Activated T-cell treated with anti-CD3 and anti-CD28 coated beads, Interleukin-2, amount 50 U/mL, for 48 hours (primary cell): ENCODE measurements at regions not wholly inside any gene's neighbourhood (a gene's known extent, or its start where the extent isn't known, plus 50 kb on each side); places are given as distances from the start of the nearest gene placed in this dataset.

Experiments
- DNase-seq, 2 experiments: peaks; one replicate each; pipeline ENCODE4 v3.0.0-alpha.2; 2020

DNA sequence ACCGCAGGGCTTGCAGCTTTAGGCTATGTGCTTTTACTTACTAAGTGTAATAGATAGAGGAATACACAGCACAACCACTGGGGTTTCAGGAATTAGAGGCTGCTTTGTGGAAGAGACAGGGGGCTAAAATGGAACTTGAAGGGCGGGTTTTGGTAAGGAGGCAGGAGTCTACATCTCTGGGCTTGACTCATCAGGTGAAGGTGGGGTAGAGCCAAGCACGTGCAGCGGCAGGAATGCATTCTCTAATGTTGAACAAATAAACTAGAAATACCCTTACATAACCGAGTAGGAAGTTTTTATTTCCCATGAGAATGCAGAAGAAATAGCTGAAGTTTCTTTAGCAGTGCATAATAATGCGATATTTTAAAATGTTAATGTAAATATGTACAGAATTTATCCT, 673.8 kb upstream of the SALL3 start:
- DNase-seq: no peak

DNA sequence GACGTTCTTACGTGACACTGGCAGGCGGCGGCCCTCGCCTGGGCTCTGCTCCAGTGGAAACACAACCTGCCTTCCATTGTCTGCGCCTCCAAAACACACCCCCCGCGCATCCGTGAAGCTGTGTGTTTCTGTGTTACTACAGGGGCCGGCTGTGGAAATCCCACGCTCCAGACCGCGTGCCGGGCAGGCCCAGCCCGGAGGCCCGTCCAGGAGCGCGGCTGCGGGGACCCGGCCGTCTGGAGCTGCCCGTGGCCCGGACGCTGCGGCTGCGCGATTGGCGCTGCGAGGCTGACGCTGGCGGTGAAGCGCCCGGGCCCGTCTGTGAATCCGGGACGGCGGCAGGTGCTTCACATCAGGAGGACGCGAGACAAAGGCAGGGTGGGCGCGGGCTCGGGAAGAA, 670.3 kb upstream of the SALL3 start:
- no peak for DNase-seq

DNA sequence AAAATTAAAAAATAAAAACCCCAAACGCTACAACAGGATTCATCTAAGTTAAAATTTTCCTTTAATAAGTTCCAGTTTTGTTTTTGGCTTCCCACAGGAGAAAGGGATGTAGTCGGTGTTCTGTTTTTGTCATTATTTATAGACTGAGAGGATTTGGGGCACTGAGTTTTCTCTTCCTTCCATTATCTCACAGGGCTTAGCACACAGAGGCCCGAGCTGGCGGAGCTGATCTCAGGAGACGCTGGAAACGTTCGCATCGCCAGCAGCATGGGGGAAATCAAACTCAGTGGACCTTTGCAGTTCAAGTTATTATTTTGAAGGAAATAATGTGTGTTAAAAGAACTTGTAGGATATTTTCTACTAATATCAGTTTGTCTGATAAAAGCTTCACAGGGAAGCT, 669.7 kb upstream of the SALL3 start:
- no peak for DNase-seq

DNA sequence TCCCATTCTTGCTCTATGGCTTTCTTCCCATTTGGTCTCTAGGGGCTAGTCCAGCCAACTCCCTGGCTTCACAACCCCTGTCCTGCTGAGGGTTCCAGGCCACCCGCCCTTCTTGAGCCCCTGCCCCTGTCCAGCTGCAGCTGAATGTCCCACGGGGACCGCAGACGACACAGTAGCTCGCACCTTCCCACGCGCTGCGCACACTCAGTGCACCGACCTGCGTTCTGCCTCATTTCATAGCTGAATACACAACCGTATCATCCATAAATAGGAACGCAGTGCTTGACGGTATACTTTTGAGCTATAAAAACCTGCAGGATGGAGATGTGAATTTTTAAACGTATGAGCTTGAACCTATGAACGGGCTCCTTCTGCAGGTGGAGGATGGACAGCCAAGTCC, 660.4 kb upstream of the SALL3 start:
- DNase-seq: no peak

DNA sequence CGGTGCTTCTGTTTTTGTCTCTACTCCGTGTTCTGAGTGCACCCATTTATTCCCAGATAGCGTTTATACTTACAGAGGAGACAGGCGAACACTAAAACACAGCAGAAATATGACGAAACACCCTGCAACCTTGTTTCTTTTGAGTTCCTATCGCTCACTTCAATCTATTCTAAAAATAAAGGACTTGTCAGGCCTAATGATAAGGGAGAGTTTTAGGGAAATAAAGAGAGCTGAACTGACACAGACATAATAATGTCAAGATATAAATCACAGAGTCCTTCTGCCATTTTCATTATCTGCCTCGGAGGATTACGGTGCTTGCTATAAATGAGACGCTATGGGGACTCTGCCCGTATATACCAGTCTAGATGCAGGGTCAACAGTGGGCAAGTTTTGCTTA, 659.7 kb upstream of the SALL3 start:
- no peak for DNase-seq

DNA sequence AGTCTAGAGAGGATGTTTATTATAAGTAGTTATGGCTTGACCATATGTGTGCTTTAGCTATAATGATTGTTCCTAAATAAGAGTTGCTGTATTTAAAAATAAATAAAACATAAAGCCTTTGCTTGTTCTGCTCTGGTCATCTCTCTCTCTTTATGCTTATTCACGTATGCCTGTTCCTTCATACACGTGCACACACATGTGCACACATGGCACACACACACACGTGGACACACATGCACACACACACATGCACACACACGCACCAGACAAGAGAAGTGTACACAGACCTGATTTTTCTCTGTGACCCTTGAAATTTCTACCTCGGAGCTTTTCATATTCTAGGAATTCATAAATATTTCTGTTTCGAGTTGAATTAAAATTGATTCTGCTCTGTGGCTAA, 658.2 kb upstream of the SALL3 start:
- no peak for DNase-seq

DNA sequence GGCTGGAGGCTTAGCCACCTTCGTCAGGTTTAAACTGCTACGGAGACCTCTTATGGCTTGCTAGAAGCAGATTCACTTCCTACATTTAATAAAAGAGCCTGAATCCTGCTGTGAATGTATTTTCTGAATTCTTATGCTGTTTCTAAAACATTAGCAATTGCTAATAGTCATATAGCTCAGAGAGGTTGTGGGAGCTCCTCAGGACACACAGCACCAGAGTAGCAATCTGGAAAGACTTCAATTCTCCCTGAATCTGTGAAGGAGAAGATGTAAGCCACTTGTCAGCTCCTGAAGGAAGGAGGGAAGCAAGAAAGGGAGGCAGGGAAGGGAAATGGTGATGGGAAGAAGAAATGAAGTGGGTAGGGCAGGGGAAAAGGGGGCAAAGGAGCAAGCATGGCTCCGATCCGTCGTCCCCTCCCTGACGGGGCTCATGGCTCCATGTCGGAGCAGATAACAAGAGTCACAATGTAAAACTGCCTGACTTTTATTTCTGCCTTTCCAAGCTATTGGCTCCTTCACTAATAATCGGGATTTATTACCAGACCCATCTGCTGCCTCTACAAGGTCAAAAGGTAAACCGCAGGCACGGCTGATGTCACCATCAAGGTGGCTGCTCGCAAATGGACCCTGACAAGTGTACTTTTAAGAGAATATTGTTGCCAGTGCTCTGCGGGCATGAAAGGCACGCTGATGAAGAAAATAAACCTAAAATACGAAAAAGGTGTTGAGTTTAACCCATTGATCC, 656.0 kb upstream of the SALL3 start:
- no peak for DNase-seq

DNA sequence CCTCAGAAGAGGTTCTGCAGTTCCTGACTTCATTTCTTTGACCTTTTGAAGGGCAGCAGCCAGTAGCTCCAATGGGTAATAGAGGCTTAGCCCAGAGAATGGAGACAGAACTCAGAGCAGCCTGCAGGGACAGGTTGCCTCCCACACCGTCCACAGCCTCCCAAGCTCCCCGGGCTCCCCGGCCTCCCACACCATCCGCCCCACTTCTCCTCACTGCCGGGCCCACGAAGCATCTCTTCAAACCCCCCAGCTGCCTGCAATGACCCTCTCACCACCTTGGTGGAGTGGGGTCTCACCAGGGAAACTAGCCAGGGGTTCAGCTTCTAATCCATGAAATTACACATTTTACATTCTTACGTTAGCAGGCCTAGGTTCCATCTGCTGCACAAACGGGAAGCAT, 652.0 kb upstream of the SALL3 start:
- no peak for DNase-seq

DNA sequence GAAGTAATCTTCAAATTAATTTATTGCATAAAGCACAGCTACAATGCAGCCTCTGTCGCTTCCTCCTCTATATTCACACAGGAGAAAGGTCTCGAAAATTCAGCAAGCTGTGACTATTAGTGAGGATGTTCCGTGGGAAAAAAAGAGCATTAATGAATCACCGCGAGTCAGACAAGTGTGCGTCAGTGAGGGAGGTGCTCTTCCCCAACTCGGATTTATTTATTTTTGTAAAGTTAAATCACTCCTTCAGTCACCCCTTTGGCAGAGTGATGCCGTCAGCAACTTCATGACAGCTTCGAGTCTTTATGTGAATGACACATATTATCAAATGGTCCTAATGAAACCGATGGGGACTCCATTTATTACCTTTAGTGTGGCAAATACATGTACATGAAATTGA, 648.9 kb upstream of the SALL3 start:
- no peak for DNase-seq

DNA sequence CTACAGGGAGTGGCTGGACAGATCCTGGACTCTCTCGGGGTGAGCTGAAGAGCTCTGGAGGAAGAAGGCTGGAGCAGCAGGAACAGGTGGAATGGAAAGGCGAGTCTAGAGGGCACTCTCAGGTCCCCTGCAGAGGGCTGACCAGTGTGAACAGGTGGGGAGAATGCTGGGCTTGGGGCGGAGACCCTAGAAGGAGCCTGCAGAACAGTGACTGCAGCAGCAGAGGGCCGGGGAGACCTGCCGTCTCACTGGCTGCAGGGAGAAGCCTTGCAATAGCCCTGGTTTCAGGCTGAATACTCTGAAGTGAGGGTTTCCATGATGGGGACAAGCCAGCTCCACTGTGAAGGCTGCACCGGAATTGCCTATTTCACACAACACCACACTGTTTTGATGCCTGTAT, 626.7 kb upstream of the SALL3 start:
- DNase-seq: no peak

DNA sequence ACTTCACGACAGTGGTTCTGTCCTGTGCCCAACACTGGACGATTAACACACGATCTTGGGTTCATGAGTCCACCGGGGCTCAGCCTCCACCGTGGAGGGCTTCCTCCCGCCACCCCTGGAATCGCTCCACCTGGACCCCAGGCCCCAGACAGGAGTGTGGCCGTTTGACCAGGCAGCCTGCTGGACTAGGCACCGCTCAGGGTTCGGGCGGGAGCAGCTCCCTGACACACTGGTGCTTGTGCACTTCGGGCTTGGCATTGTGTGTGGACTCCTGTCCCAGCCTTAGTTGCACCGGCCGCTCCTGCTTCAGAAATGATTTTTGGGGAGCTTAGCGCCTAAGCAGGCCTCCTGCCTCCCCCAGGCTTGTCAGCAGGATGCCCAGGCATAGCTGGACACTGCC, 617.4 kb upstream of the SALL3 start:
- DNase-seq: no peak

DNA sequence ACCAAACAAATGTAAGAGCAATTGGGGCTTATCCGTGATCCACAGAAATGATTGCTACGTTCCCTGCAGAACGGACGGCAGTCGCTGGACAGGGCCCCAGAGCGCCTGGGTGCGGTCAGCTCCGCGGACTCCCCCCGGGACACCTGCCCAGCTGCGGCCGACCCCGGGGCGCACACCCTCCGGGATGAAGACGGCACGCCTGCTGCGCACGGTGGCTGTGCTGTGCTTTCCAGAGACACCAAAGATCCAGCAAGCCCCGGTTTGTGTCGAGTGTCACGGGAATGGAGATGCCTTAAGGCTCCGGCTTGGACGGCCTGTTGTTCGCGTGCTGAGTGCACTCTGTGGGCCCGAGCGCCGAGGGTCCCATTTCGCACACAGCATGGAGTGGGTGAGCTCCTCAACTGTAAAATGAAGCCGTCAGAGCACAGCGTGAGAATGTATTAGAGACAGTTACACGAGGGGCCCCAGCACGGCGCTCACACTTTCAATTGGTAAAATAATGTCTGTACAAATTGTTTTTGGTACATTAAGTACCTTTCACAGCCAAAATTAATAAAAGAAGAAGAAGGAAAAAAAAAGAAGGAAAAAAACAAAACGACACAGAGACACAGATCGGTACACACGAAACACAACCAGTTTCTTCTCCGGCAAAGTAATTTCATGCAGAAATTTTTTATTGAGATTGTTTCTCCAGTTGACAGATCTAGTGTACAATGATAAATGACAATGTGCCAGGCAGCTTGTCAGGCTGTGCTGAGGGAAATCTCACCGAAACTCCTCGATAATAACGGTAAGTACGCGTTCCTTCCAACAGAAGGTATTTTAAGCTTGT, 615.8 kb upstream of the SALL3 start:
- DNase-seq: no peak

DNA sequence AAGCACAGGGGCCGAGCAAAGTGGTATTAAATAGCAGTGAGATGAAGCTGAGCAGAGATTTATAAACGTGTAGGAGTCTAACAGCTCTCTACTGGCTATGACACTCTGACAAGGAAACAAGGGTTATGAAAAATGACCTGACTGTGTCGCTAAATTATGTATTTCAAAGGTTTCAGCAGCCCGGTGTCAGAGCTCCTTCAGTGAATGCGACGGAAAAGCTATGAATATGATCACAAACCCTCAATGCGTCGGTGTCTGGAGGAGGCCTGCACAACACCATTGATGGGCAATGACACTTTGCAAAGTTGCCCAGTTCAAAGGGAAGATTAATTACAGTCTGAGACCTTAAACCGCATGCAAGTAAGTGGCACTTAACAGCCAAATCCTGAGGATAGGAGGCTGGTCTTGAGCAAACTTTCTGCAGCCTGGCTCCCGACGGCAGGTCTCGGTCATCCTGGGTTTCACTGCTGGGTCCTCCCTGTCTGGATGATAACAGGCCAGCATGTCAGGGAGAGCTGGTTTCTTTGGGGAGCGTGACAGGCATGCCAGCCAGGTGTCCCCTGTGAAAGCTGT, 615.1 kb upstream of the SALL3 start:
- DNase-seq: no peak

DNA sequence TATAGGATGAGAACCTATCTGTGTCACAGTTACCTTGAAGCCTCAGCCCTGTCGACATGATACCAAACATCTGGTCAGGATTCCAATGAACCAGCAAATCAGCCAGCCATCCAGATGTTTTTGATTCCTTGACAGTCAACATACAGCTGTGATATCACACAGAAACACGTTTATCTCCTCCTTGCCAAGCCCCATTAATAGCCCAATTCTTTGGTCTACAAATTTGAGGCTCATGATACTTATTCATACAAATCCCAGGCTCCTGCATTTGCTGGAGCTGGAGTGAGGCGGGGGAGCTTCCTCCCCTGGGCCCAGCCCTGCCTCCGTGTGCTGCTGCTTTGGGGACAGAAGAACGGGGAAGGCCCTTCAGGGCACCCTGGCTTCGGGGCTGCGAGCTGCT, 611.6 kb upstream of the SALL3 start:
- no peak for DNase-seq

DNA sequence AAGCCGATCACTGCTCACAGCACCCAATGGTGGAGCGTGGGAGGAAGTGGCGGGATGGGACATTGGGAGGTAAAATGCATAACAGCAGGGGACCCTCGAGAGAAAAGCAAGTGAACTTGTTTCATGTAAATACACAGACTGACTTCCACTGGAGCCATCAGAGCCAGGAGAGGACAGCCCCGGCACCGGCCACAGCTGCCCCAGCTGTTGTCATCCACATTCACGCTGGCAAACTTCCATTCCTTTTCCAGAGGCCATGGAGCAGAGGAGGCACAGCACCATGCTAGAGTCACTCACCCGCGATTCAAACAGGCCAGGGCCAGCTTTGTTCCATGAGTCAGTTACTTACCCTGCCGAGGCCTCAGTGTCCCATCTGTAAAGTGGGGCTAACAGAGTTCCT, 610.9 kb upstream of the SALL3 start:
- DNase-seq: no peak

DNA sequence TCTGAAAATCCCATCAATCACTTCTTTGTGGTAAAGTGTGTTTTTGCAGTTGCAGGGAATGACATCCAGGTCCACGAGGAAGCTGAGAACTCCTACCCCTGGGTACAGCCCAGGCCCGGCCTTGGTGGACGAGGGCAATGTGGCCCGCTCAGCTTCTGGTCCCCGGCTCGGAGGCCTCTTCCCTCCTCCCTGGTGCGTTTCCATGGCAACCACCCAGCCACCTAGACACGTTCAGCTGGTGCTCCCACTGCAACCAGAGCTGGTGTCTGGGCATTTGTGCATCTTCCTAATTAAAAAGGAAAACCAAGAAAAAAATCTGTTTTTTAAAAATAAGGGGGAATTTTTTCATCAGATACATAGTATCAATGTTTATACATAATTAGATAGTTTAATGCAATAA, 603.6 kb upstream of the SALL3 start:
- no peak for DNase-seq

DNA sequence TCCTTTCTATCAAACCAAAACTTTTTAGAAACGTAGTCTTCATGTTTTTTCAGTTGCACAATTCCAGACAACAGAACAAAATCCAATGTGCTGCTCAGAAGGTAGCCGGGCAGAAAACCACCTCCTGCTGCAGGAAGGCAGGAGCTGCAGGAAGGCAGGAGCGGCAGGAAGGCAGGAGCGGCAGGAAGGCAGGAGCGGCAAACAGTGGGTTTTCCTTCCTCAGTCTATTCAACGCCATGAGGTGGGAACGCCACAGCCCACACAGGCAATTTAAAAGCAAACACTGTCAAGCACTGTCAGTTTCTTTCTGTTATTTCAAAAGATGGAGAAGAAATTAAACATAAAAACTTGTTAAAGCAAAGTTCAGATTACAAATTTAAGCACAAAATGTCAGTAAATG, 601.2 kb upstream of the SALL3 start:
- DNase-seq: no peak

DNA sequence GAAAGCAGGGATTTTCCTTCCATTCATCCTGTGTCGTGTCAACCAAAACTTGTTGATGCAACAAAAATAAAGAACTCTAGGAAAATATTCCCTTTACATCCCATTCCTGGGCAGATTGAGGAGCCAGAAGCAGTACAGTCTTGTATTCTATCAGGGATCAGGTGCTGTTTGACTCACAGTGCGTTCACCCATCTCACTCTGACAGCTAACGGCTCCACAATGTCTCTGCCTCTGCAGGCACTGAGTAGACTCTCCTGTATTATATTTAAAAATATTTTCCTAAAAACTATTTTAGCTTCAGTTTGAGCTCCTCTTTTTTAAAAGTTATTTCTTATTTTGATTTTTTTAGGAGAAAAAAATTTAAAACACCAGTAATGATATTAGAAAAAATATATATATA, 600.6 kb upstream of the SALL3 start:
- DNase-seq: no peak

DNA sequence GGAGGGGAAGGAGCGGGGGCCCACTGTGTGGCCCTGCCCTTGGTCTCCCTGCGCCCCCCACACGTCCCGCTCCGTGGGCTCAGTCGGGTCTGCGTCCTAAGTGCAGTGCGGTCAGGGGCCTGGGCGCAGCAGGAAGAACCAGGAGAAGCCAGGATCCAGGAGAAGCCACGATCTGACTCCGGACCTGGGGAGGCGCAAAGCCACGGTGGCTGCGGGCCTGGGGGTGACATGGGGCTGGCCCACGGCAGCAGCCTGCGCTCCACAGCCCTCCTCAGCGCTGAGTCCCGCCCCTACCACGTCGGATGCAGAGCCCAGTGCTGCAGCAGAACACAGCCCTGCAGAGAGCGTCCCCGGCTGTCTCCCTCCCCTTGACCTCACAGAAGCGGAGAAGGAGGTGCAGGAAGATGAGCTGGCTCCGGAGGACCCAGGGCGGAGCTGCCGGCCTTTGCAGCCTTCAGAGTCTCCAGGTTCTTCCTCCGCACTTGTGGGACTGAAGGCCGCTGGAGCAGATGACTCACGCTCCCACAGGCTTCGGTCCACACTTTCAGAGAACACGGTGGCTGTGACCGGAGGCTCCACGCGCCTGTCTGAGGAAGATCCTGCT, 589.2 kb upstream of the SALL3 start:
- DNase-seq: no peak

DNA sequence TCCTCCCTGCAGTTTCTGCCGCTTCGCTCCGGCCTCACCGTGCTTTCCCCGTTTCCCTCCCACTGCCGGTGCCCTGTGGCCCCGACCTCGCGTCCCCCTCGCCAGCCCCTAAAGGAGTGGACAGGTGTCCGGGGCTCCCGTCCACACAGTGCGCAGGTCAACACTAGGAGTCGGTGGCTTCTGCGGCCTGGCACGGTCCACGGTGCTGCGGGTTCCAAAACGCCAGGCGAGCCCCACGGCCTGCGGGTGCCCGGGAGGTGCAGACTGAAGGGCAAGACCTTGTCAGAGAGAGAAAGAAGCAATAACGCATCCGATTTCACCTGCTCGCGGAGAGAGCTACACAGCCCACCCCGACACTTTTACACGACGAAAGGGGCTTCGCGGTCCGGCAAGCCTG, 588.7 kb upstream of the SALL3 start:
- no peak for DNase-seq

DNA sequence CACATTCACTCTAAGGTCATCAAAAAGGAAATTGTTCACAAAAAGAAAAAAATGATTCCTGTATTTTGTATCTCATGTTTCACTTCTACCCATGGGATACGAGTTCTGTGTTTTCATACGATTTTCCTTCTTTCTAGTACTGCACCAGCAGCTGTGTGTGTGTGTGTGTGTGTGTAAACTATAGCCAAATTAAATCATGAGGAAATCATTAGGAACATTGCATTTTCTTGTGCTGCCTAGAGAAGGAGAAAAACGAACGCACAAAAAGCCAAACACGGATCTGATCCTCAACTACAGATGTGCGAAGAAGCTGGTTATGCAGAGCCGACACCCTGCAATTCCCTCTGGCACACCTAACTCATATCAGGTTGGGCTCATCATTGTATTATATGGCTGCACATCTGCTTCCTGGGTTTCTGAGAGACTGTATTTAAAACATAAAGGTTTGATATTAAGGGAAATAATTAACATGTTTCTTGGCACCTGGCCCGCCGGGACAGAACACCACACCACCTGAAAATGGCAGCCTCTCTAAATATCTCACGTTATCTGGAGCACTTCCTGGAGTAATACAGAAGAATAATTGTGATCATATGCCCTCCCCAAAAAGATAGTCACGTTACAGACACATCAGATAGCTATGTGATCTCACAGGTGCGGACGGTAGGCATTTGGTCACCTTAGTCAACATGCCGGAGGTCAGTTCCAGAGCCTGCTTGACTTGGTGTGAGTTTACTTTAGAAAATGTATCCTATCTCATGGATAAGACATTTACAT, 586.3 kb upstream of the SALL3 start:
- no peak for DNase-seq

DNA sequence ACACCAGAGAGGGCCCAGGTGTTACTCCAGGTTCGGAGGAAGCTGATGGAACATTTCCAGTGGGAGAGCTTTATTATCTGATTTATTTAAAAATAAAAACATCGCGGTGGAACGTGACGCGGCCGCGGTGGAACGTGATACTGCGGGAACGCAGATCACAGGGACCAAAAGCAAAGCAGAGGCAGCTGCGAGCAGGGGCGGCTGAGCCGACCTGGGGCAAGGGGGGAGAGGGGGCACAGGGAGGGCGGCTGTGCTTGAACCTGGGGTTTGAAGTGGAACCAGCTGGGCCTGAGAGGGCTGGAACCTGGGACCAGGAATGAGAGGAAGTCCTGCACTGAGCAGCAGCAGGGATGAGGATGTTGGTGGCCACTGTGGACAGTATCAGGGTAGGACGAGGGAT, 583.5 kb upstream of the SALL3 start:
- DNase-seq: no peak

DNA sequence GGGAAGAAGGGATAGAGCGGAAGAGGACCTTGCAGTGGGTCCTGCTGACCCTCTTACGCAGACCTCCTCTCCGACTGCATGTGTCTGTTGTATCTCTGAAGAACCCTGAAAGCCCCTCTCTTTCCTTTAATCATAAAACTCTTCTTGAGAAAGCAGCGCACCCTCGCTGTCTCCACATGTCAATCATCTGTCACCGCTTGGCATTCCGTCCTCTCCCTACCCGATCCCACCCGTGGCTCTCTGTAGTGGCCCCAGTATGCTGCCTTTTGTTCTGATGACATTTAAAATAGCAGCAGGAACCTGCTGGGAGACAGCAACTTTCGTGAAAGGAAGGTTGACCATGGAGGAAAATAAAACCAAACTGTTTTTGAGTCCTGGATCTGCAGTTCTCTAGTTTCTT, 582.9 kb upstream of the SALL3 start:
- DNase-seq: no peak
